Activated CD8-positive, alpha-beta T cell treated with anti-CD3 and anti-CD28 coated beads for 36 hours (primary cell): ENCODE measurements at regions not wholly inside any gene's neighbourhood (a gene's known extent, or its start where the extent isn't known, plus 50 kb on each side); places are given as distances from the start of the nearest gene placed in this dataset.

Experiments
- ATAC-seq: fragments of 200-7000 bp; cut with Tn5 transposase; one replicate; pipeline ENCODE4 v1.10.0; 2021; ENCODE audit warnings: mild to moderate bottlenecking, moderate library complexity
- CTCF ChIA-PET: fragments of 350-600 bp; sonication (Branson Sonifier 250); formaldehyde crosslinking; loops from one replicate; lab custom pipeline; 2021; ENCODE audit warnings: antibody characterized with exemption; lab: Charles Lee
- POLR2A ChIA-PET: fragments of 350-600 bp; sonication (Branson Sonifier 250); formaldehyde crosslinking; loops from one replicate; lab custom pipeline; 2021; ENCODE audit warnings: antibody characterized with exemption; lab: Charles Lee
- DNase-seq: peaks from one replicate; pipeline ENCODE4 v3.0.0-alpha.2; 2020
- H3K27ac Mint-ChIP-seq: one replicate; pipeline ENCODE4 v1.8.0; 2021; ENCODE audit warnings: mild to moderate bottlenecking, mixed read lengths
- H3K27me3 Mint-ChIP-seq: one replicate; pipeline ENCODE4 v1.8.0; 2021; ENCODE audit warnings: mixed read lengths
- H3K36me3 Mint-ChIP-seq: one replicate; pipeline ENCODE4 v1.8.0; 2021; ENCODE audit warnings: low read depth, mixed read lengths
- H3K4me1 Mint-ChIP-seq: one replicate; pipeline ENCODE4 v1.8.0; 2021; ENCODE audit warnings: low read depth, mixed read lengths
- H3K4me3 Mint-ChIP-seq: one replicate; pipeline ENCODE4 v1.8.0; 2021; ENCODE audit warnings: mild to moderate bottlenecking, moderate library complexity, mixed read lengths
- H3K9me3 Mint-ChIP-seq: one replicate; pipeline ENCODE4 v1.8.0; 2021; ENCODE audit warnings: mixed read lengths
- intact Hi-C: fragments of 100-400 bp; cut with micrococcal nuclease; formaldehyde crosslinking; loops from one replicate; pipeline ENCODE4 v1.10.0; 2022
- TF ChIP-seq, protein P1 (sequence below): fragments of 200-600 bp; IDR thresholded peaks from one replicate; pipeline ENCODE4 v1.8.0; 2022; ENCODE audit warnings: antibody characterized with exemption, mild to moderate bottlenecking

DNA sequence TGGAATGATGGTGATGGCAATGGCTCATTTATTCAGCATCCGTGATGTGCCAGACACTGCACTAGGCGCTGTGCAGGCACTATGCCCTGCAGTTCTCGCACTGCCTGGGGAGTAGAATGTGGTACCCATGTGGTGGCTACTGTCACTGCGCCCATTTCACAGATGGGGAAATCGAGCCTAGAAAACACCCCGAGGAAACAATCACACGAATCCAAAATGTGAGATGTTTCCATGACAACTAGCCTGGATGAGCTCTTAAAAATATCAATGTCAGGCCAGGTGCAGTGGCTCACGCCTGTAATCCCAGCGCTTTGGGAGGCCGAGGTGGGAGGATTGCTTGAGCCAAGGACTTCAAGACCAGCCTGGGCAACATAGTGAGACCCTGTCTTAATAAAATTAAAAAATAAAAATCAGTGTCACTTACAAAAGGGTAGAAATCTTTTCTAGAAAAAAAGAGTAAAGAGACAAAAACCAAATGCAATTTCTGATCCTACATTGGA, 57.9 kb upstream of the TNRC6A start:
- ATAC-seq (no peak), DNase-seq (peak; percentile 23)
- POLR2A ChIA-PET, result no interaction called here
- Mint-ChIP-seq H3K27me3 (peaks cover 12% of the 10 kb centered on the region), H3K27ac (no peak overlapping the region), H3K36me3 (no peaks in the 10 kb centered on the region), H3K4me1 (peaks cover 28% of the 10 kb centered on the region), H3K9me3 (no peaks in the 10 kb centered on the region), H3K4me3 (no peak overlapping the region)
- TF ChIP-seq, protein P1, sequence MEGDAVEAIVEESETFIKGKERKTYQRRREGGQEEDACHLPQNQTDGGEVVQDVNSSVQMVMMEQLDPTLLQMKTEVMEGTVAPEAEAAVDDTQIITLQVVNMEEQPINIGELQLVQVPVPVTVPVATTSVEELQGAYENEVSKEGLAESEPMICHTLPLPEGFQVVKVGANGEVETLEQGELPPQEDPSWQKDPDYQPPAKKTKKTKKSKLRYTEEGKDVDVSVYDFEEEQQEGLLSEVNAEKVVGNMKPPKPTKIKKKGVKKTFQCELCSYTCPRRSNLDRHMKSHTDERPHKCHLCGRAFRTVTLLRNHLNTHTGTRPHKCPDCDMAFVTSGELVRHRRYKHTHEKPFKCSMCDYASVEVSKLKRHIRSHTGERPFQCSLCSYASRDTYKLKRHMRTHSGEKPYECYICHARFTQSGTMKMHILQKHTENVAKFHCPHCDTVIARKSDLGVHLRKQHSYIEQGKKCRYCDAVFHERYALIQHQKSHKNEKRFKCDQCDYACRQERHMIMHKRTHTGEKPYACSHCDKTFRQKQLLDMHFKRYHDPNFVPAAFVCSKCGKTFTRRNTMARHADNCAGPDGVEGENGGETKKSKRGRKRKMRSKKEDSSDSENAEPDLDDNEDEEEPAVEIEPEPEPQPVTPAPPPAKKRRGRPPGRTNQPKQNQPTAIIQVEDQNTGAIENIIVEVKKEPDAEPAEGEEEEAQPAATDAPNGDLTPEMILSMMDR, result no peak
- CTCF ChIA-PET, result no interaction called here
- intact Hi-C loops, result no loop called here

DNA sequence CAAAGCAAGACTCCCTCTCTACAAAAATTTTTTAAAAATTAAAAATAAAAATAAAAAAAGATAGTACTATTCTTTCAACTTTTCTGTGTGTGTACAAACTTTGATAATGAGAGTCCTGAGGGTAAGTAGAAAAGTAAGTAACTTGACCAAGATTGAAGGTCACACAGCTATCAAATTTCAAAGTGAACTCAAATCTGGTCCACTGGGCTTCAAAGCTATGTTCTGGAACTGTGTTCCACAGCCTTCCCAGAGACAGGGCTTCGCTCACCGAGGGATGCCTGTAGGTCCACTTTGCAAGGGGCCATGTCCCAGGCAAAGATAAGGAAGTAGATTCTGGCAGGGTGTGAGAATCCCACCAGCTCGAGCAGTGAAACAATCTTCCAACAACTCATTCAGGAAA, 56.3 kb upstream of the TNRC6A start:
- no peaks in the 10 kb centered on the region for H3K36me3 Mint-ChIP-seq
- peaks cover 15% of the 10 kb centered on the region for H3K27me3 Mint-ChIP-seq
- DNase-seq (no peak), ATAC-seq (no peak)
- H3K4me3 Mint-ChIP-seq, result no peak overlapping the region
- POLR2A ChIA-PET, result interaction anchor here (0.9 kb wide), 1 partner anchor 41 kb away, joined by 3 read pairs; no protein-coding TSS in a partner anchor
- TF ChIP-seq, protein P1, result no peak
- peaks cover 20% of the 10 kb centered on the region for H3K4me1 Mint-ChIP-seq
- CTCF ChIA-PET, result no interaction called here
- intact Hi-C loops, result no loop called here
- no peaks in the 10 kb centered on the region for H3K9me3 Mint-ChIP-seq
- H3K27ac Mint-ChIP-seq, result no peak overlapping the region

DNA sequence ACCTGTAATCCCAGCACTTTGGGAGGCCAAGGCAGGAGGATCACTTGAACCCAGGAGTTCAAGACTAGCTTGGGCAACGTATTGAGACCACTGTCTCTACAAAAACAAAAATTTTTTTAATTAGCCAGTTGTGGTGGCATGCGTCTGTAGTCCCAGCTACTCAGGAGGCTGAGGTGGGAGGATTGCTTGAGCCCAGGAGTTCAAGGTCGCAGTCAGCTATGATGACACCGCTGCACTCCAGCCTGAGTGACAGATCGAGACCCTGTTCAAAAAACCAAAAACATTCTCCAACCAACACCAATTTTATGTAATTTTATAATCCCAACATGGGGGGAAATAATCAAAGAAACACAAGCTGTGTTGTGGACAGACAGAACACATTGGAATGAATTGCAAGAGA, 54.6 kb upstream of the TNRC6A start:
- Mint-ChIP-seq H3K27me3 (peaks cover 16% of the 10 kb centered on the region), H3K36me3 (no peaks in the 10 kb centered on the region), H3K4me1 (peaks cover 7% of the 10 kb centered on the region), H3K4me3 (no peak overlapping the region), H3K9me3 (no peaks in the 10 kb centered on the region), H3K27ac (no peak overlapping the region)
- ChIA-PET CTCF (interaction anchor here (0.8 kb wide), 1 partner anchor 18 kb away, joined by 5 read pairs; no protein-coding TSS in a partner anchor), POLR2A (no interaction called here)
- TF ChIP-seq, protein P1, result no peak
- intact Hi-C loops, result no loop called here
- DNase-seq (no peak), ATAC-seq (no peak)

DNA sequence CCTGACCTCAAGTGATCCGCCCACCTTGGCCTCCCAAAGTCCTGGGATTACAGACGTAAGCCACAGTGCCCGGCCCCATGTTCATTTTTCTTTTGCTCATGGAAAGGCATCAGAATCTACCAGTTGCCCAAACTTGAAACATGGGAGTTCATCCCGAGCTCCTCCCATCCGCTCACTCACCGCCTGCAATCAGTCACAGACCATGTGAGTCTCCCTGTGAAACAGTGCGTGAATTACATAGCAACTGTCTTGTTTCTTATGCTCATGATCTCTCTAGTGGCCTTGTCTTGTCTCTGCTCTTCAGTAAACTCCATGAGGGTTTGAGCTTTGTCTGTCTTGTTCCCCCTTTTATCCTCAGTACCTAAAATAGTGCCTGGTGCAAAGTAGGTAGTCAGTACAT, 52.1 kb upstream of the TNRC6A start:
- TF ChIP-seq, protein P1, result no peak
- no peaks in the 10 kb centered on the region for H3K4me1 Mint-ChIP-seq
- H3K27me3 Mint-ChIP-seq, result peaks cover 7% of the 10 kb centered on the region
- no peak overlapping the region for H3K4me3 Mint-ChIP-seq
- ATAC-seq (no peak), DNase-seq (no peak)
- intact Hi-C loops, result no loop called here
- POLR2A ChIA-PET, result no interaction called here
- H3K9me3 Mint-ChIP-seq, result no peaks in the 10 kb centered on the region
- H3K36me3 Mint-ChIP-seq, result no peaks in the 10 kb centered on the region
- no peak overlapping the region for H3K27ac Mint-ChIP-seq
- CTCF ChIA-PET, result no interaction called here
